Adrenal gland (tissue), 9 donors: ENCODE measurements at regions not wholly inside any gene's neighbourhood (a gene's known extent, or its start where the extent isn't known, plus 50 kb on each side); places are given as distances from the start of the nearest gene placed in this dataset.

Experiments used
- DNase-seq, 7 donors: peaks; one replicate each; pipeline ENCODE4 v3.0.0-alpha.2; 2019 to 2020
- H3K27ac ChIP-seq, 5 donors: fragments of 200-600 bp; sonication (generic) in 4 of 5; 1 replicate in 3 of 5; 2 replicates in 2 of 5; pipeline versions ENCODE4 v1.5.1 to v1.8.0; 2016 to 2020; ENCODE audit warnings: mild to moderate bottlenecking in 1 of 5
- H3K27me3 ChIP-seq: fragments of 200-600 bp; 2 replicates; pipeline ENCODE4 v1.8.0; 2021
- H3K36me3 ChIP-seq, 2 donors: fragments of 200-600 bp; replicated peaks in 1 of 2; 1 replicate in 1 of 2; 2 replicates in 1 of 2; pipeline versions ENCODE4 v1.5.1 to v1.8.0; 2018 to 2022
- H3K4me1 ChIP-seq, 2 donors: fragments of 200-600 bp; replicated peaks in 1 of 2; 1 replicate in 1 of 2; 2 replicates in 1 of 2; pipeline versions ENCODE4 v1.5.1 to v1.8.0; 2018 to 2021
- H3K4me3 ChIP-seq, 4 donors: fragments of 200-600 bp; sonication (generic) in 3 of 4; one replicate each; pipeline ENCODE4 v1.5.1; 2016 to 2018
- H3K9me3 ChIP-seq, 3 donors: fragments of 200-600 bp; sonication (generic) in 1 of 3; replicated peaks in 1 of 3; 1 replicate in 2 of 3; 2 replicates in 1 of 3; pipeline versions ENCODE4 v1.5.1 to v1.8.0; 2016 to 2021
- CTCF ChIP-seq, 6 experiments: fragments of 450-650 bp in 4 of 6; fragments of 200-600 bp in 2 of 6; sonication (generic) in 1 of 6; IDR thresholded peaks; 1 replicate in 5 of 6; 2 replicates in 1 of 6; pipeline versions ENCODE4 v1.5.1 to v1.8.0; 2016 to 2021; ENCODE audit warnings: antibody characterized with exemption in 6 of 6, mild to moderate bottlenecking in 2 of 6, moderate library complexity in 1 of 6
- POLR2A ChIP-seq, 2 donors: fragments of 450-650 bp; IDR thresholded peaks; one replicate each; pipeline ENCODE4 v1.6.1; 2017; ENCODE audit warnings: antibody characterized with exemption in 2 of 2, mild to moderate bottlenecking in 2 of 2, moderate library complexity in 1 of 2
- WGBS, 4 donors: extraction: QIAGEN DNeasy Blood & Tissue Kit in 2 of 4; methylation state at CpG; one replicate each; pipeline versions ENCODE4 v1.1.5 to v1.1.7; 2013 to 2017; 5-methylcytosine and 5-hydroxymethylcytosine counted together
- intact Hi-C, 2 donors: fragments of 100-400 bp; cut with DNase I; formaldehyde crosslinking; loops; one replicate each; pipeline versions ENCODE4 v1.14.1 to v1.15.0; 2022 to 2023
- donor health status: healthy with polysubstance abuse.
- donor health status: Bipolar disorder and iron deficiency.
- donor health status: DM: yes; HTN: yes; CAD: no.
- donor health status: DM: no; HTN: no; CAD: no.
- donor health status: DM: no; HTN: no; CAD: no.

DNA sequence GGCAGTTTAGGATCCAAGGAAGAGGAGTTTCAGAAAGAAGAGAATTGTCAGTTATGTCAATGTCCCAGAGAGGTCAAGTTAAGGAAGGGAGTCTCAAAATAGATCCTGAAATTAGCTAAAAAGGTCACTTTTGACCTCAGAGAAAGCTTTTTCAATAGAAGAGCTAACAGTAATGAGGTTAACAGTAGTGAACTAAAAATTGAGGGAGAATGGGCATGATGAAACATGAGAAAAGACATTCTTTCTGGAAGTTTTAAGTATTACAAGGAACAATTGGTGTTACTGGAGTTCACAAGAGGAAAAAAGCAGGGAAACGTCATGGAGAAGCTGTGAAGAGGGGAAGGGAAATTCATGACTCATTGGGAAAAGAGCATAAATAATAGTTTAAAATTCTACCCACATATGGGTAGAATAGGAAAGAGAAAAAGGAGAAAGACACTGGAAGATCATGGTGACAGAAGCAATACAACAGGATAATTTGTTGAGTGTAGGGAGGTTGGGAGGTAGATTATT is 381.2 kb upstream of the FAR2 start:
- Histone ChIP-seq H3K4me1 (no peaks in the 10 kb centered on the region), H3K27me3 (no peaks in the 10 kb centered on the region), H3K36me3 (no peaks in the 10 kb centered on the region), H3K27ac (no peak overlapping the region), H3K4me3 (no peak overlapping the region), H3K9me3 (no peaks in the 10 kb centered on the region)
- TF ChIP-seq POLR2A (IDR thresholded peaks at IDR 0.05) = no peak
- TF ChIP-seq CTCF (IDR thresholded peaks at IDR 0.05) = no peak
- intact Hi-C loops = no loop called here
- DNase-seq = no peak
- WGBS, 4 donors = 8 to 50% (median 25%) methylated on average over 1 of the region's 1 CpG

DNA sequence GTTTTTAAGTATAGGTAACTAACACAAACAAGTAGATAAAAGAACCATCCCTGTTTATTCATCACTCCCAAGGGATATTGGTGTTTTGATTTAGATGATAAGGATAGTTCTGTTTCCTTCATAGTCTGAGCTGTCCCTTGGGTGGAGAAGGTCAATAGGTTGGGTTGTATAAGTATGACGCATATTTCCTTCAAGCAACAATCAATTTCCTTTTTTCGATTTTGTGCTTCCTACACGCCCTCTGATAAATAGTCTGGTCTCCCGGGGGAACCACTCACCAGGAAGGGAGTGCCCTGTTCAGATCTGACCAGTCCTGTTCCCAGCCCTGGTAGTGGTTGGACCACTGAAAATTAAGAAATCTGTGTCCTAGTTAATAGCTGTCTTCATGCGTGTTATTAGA is 378.8 kb upstream of the FAR2 start:
- DNase-seq = peak in 2 of 7 donors; percentile 12 to 15
- Histone ChIP-seq H3K9me3 (no peaks in the 10 kb centered on the region), H3K4me1 (no peaks in the 10 kb centered on the region), H3K36me3 (no peaks in the 10 kb centered on the region), H3K27me3 (no peaks in the 10 kb centered on the region), H3K4me3 (no peak overlapping the region), H3K27ac (no peak overlapping the region)
- no peak for TF ChIP-seq POLR2A (IDR thresholded peaks at IDR 0.05)
- no peak for TF ChIP-seq CTCF (IDR thresholded peaks at IDR 0.05)
- WGBS, 4 donors = 52 to 70% (median 62%) methylated on average over 5 of the region's 5 CpGs
- intact Hi-C loops = no loop called here

GRCh38 chr12:28771968-28772367 is 377.1 kb upstream of the FAR2 start:
- intact Hi-C loops = no loop called here
- no peaks in the 10 kb centered on the region for H3K4me1 ChIP-seq
- H3K27ac ChIP-seq = no peak overlapping the region
- no peaks in the 10 kb centered on the region for H3K9me3 ChIP-seq
- no peaks in the 10 kb centered on the region for H3K36me3 ChIP-seq
- H3K4me3 ChIP-seq = no peak overlapping the region
- TF ChIP-seq POLR2A (IDR thresholded peaks at IDR 0.05) (no peak), CTCF (IDR thresholded peaks at IDR 0.05) (no peak)
- H3K27me3 ChIP-seq = no peaks in the 10 kb centered on the region
- 57 to 61% (median 59%) methylated on average over 4 of the region's 4 CpGs for WGBS, 4 donors
- DNase-seq = no peak

DNA sequence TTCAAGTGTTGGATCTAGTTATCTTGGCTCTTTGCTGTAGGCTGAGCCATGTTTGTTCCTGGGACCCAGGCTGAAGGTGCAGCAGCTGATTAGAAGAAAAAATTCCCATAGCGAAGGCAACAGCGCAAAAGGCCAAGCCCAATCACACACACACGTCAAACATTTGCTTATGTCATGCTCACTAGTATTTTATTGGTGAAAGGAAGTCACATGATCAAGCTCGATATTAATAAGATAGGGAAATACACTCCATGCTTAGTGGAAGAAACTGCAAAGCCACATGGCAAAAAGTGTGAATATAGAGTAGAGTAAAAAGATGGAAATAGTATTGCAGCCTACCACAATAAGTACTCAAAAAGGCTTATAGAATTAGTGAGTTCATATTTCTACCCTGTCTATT is 373.5 kb upstream of the FAR2 start:
- Histone ChIP-seq H3K4me1 (no peaks in the 10 kb centered on the region), H3K27me3 (no peaks in the 10 kb centered on the region), H3K27ac (no peak overlapping the region), H3K9me3 (no peaks in the 10 kb centered on the region), H3K4me3 (no peak overlapping the region), H3K36me3 (no peaks in the 10 kb centered on the region)
- intact Hi-C loops = no loop called here
- DNase-seq = no peak
- TF ChIP-seq POLR2A (IDR thresholded peaks at IDR 0.05) (no peak), CTCF (IDR thresholded peaks at IDR 0.05) (no peak)
- WGBS, 4 donors = 86 to 93% (median 91%) methylated on average over 4 of the region's 4 CpGs
